GM20000 (cell line): ENCODE measurements at regions not wholly inside any gene's neighbourhood (a gene's known extent, or its start where the extent isn't known, plus 50 kb on each side); places are given as distances from the start of the nearest gene placed in this dataset.

Experiments used
- DNase-seq: peaks from one replicate; pipeline ENCODE4 v3.0.0; 2012; ENCODE audit warnings: low spot score
- TF ChIP-seq, protein P1 (sequence below): IDR thresholded peaks from 2 replicates; pipeline ENCODE4 v1.5.1; 2012; ENCODE audit warnings: mild to moderate bottlenecking, control low read depth; ENCODE audit errors: extremely low read depth, missing control alignments

DNA sequence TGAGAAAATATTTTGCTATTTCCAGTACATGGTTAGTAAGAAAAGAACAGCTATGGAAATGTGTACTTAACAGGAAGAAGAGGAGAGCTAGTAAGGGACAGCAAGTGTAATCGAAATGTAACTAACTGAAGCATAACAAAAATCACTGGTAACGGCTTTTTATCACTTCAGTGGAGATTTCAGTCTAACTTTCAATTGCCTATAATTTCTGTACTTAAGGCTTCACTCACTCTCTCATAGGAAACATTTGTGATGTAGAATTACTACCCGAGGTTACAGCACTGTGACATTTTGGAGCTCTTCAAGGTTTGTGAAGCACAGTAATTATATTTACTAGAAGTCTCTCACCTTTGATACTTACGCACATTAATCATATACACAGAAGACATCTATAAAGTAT, 1119.1 kb downstream of the AMY1C start:
- TF ChIP-seq, protein P1, sequence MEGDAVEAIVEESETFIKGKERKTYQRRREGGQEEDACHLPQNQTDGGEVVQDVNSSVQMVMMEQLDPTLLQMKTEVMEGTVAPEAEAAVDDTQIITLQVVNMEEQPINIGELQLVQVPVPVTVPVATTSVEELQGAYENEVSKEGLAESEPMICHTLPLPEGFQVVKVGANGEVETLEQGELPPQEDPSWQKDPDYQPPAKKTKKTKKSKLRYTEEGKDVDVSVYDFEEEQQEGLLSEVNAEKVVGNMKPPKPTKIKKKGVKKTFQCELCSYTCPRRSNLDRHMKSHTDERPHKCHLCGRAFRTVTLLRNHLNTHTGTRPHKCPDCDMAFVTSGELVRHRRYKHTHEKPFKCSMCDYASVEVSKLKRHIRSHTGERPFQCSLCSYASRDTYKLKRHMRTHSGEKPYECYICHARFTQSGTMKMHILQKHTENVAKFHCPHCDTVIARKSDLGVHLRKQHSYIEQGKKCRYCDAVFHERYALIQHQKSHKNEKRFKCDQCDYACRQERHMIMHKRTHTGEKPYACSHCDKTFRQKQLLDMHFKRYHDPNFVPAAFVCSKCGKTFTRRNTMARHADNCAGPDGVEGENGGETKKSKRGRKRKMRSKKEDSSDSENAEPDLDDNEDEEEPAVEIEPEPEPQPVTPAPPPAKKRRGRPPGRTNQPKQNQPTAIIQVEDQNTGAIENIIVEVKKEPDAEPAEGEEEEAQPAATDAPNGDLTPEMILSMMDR: no peak
- no peak for DNase-seq

DNA sequence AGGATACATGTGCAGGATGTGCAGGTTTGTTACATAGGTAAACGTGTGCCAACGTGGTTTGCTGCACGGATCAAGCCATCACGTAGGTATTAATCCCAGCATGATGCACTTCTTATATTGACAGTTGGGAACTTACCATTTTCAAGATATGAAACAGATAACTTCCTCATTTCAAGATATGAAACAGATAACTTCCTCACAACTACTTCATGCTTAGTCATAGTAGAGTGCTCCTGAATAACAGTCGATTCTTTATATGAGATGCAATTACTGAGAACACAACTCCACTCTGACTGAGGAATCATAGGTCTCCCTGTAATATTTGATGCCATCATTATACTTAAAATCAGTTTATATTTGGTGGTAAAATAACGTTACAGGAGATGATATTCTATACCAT, 1124.3 kb downstream of the AMY1C start:
- TF ChIP-seq, protein P1: no peak
- no peak for DNase-seq

- TF ChIP-seq, protein P1: peak; percentile 26
- DNase-seq: no peak
Observed at GRCh38 chr1:104878203-104878909, 1128.7 kb downstream of the AMY1C start.

- no peak for DNase-seq
- TF ChIP-seq, protein P1: no peak
Observed at GRCh38 chr1:104884939-104885338, 1135.2 kb downstream of the AMY1C start.

GRCh38 chr1:104905322-104905721, 1155.6 kb downstream of the AMY1C start:
- DNase-seq: no peak
- TF ChIP-seq, protein P1: no peak

DNA sequence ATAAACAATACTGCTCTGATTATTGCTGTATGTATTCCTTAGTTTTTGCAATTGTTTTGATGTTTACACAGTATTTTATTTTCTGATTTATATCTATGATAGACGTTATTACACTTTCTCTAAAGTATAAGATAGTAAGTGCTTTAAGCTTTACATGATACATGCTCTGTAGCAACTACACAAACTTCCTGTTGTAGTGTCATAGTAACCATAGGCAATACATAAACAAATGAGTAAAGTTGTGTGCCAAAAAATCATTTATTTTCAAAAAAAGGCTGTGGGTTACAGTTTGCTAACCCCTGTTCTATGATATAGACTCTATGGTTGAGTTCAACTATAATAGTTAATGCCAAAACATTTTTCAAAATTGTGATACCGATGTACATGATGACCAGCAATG, 1156.4 kb downstream of the AMY1C start:
- TF ChIP-seq, protein P1: no peak
- no peak for DNase-seq

DNA sequence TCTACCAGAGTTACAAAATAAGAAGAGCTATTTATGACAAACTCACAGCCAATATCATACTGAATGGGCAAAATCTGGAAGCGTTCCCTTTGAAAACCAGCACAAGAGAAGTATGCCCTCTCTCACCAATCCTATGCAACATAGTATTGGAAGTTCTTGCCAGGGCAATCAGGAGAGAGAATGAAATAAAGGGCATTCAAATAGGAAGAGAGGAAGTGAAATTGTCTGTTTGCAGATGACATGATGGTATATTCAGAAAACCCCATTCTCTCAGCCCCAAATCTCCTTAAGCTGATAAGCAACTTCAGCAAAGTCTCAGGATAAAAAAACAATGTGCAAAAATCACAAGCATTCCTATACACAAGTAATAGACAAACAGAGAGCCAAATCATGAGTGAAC, 1169.5 kb downstream of the AMY1C start:
- DNase-seq: no peak
- TF ChIP-seq, protein P1: no peak
